DND-41 (cell line): ENCODE measurements at regions not wholly inside any gene's neighbourhood (a gene's known extent, or its start where the extent isn't known, plus 50 kb on each side); places are given as distances from the start of the nearest gene placed in this dataset.
"Not testable (repeated sequence)": the region's sequence is repeated elsewhere in the genome, so short reads cannot be mapped to it uniquely, and the experiment has no call there.

Experiments
- EZH2 ChIP-seq: IDR thresholded peaks from 3 replicates; pipeline ENCODE4 v1.6.1; 2012; ENCODE audit warnings: borderline replicate concordance, low read depth, mild to moderate bottlenecking, moderate library complexity, low read length, inconsistent platforms; ENCODE audit not compliant: severe bottlenecking
- TF ChIP-seq, protein P1 (sequence below): IDR thresholded peaks from 2 replicates; pipeline ENCODE4 v1.5.1; 2012; ENCODE audit warnings: borderline replicate concordance, low read length, moderate library complexity, mild to moderate bottlenecking; ENCODE audit not compliant: poor library complexity, severe bottlenecking; ENCODE audit errors: extremely low read depth

DNA sequence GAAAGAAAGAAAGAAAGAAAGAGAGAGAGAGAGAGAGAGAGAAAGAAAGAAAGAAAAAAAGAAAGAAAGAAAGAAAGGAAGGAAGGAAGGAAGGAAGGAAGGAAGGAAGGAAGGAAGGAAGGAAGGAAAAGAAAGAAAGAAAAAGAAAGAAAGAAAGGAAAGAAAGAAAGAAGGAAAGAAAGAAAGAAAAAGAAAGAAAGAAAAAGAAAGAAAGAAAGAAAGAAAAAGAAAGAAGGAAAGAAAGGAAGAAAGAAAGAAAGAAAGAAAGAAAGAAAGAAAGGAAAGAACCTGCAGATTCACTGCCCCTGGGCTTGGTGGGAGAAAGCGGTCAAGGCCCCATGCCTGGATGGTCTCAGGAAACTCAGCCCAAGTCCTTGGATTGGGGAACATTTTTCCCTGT, 1426.2 kb downstream of the BRD1 start:
- TF ChIP-seq, protein P1, sequence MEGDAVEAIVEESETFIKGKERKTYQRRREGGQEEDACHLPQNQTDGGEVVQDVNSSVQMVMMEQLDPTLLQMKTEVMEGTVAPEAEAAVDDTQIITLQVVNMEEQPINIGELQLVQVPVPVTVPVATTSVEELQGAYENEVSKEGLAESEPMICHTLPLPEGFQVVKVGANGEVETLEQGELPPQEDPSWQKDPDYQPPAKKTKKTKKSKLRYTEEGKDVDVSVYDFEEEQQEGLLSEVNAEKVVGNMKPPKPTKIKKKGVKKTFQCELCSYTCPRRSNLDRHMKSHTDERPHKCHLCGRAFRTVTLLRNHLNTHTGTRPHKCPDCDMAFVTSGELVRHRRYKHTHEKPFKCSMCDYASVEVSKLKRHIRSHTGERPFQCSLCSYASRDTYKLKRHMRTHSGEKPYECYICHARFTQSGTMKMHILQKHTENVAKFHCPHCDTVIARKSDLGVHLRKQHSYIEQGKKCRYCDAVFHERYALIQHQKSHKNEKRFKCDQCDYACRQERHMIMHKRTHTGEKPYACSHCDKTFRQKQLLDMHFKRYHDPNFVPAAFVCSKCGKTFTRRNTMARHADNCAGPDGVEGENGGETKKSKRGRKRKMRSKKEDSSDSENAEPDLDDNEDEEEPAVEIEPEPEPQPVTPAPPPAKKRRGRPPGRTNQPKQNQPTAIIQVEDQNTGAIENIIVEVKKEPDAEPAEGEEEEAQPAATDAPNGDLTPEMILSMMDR = not testable (repeated sequence)
- TF ChIP-seq EZH2 = not testable (repeated sequence)
